Fibroblast of lung (primary cell): ENCODE measurements at regions not wholly inside any gene's neighbourhood (a gene's known extent, or its start where the extent isn't known, plus 50 kb on each side); places are given as distances from the start of the nearest gene placed in this dataset.

Source experiments
- DNase-seq, 2 donors: peaks; one replicate each; pipeline versions ENCODE4 v3.0.0 to v3.0.0-alpha.2; 2010; ENCODE audit warnings: low read depth in 2 of 2
- H2AFZ ChIP-seq: 2 replicates; pipeline ENCODE4 v1.5.1; 2012; ENCODE audit warnings: low read length, control low read depth, inconsistent platforms
- H3K27ac ChIP-seq: 2 replicates; pipeline ENCODE4 v1.5.1; 2011; ENCODE audit warnings: low read length, control low read depth; ENCODE audit not compliant: insufficient read depth
- H3K27me3 ChIP-seq: 2 replicates; pipeline ENCODE4 v1.5.1; 2011; ENCODE audit warnings: mild to moderate bottlenecking, low read length; ENCODE audit not compliant: control insufficient read depth, insufficient read depth
- H3K36me3 ChIP-seq: 2 replicates; pipeline ENCODE4 v1.5.1; 2011; ENCODE audit warnings: low read length; ENCODE audit not compliant: control insufficient read depth, insufficient read depth
- H3K4me1 ChIP-seq: 2 replicates; pipeline ENCODE4 v1.5.1; 2011; ENCODE audit warnings: low read length; ENCODE audit not compliant: control insufficient read depth, insufficient read depth; ENCODE audit errors: extremely low read depth
- H3K4me2 ChIP-seq: 2 replicates; pipeline ENCODE4 v1.5.1; 2011; ENCODE audit warnings: low read length, control low read depth; ENCODE audit not compliant: insufficient read depth; ENCODE audit errors: extremely low read depth
- H3K4me3 ChIP-seq, 4 experiments: fragments of 200-600 bp in 1 of 4; sonication (generic) in 1 of 4; replicated peaks in 1 of 4; 2 replicates each; pipeline ENCODE4 v1.5.1; 2011 to 2016; ENCODE audit warnings: low read length in 4 of 4, low read depth in 3 of 4, mild to moderate bottlenecking in 3 of 4, control low read depth in 2 of 4, inconsistent platforms in 1 of 4, mixed read lengths in 1 of 4; ENCODE audit not compliant: insufficient read depth in 1 of 4; ENCODE audit errors: control extremely low read depth in 1 of 4
- H3K79me2 ChIP-seq: 2 replicates; pipeline ENCODE4 v1.5.1; 2012; ENCODE audit warnings: mild to moderate bottlenecking, low read length, inconsistent platforms; ENCODE audit not compliant: control insufficient read depth, insufficient read depth
- H3K9ac ChIP-seq: 2 replicates; pipeline ENCODE4 v1.5.1; 2011; ENCODE audit warnings: mild to moderate bottlenecking, low read length, control low read depth; ENCODE audit not compliant: insufficient read depth
- H3K9me3 ChIP-seq: 2 replicates; pipeline ENCODE4 v1.5.1; 2012; ENCODE audit warnings: low read depth, low read length; ENCODE audit not compliant: control insufficient read depth, insufficient read depth
- H4K20me1 ChIP-seq: 2 replicates; pipeline ENCODE4 v1.5.1; 2011; ENCODE audit warnings: low read length; ENCODE audit not compliant: control insufficient read depth, insufficient read depth; ENCODE audit errors: extremely low read depth
- CTCF ChIP-seq, 2 donors: IDR thresholded peaks in 1 of 2; conservative IDR thresholded peaks in 1 of 2; 1 replicate in 1 of 2; 2 replicates in 1 of 2; pipeline ENCODE4 v1.5.1; 2011 to 2012; ENCODE audit warnings: low read length in 2 of 2, control low read depth in 1 of 2, inconsistent platforms in 1 of 2, low read depth in 1 of 2, mild to moderate bottlenecking in 1 of 2
- EZH2 ChIP-seq: IDR thresholded peaks from 2 replicates; pipeline ENCODE4 v1.5.1; 2012; ENCODE audit warnings: low read length, control low read depth, mild to moderate bottlenecking; ENCODE audit errors: missing control alignments

GRCh38 chr4:145339075-145339725 is 142.5 kb upstream of the SMAD1 start:
- Histone ChIP-seq H2AFZ (no peak overlapping the region), H3K4me2 (no peak overlapping the region), H3K27ac (no peak overlapping the region), H3K4me3 (no peak overlapping the region), H3K27me3 (no peaks in the 10 kb centered on the region), H3K9ac (no peak overlapping the region), H4K20me1 (no peaks in the 10 kb centered on the region), H3K36me3 (no peaks in the 10 kb centered on the region), H3K9me3 (no peaks in the 10 kb centered on the region), H3K79me2 (no peaks in the 10 kb centered on the region), H3K4me1 (no peaks in the 10 kb centered on the region)
- DNase-seq: no peak
- TF ChIP-seq EZH2 (no peak), CTCF (conservative IDR thresholded peaks at IDR 0.05 in 1 of 2, IDR thresholded peaks at IDR 0.05 in 1 of 2; ENCODE audit: low read depth in 1 of 2, low read length in 2 of 2) (no peak)

- Histone ChIP-seq H3K4me2 (no peak overlapping the region), H2AFZ (no peak overlapping the region), H4K20me1 (no peaks in the 10 kb centered on the region), H3K36me3 (no peaks in the 10 kb centered on the region), H3K4me1 (no peaks in the 10 kb centered on the region), H3K27ac (no peak overlapping the region), H3K9me3 (no peaks in the 10 kb centered on the region), H3K4me3 (no peak overlapping the region), H3K9ac (no peak overlapping the region), H3K27me3 (no peaks in the 10 kb centered on the region), H3K79me2 (no peaks in the 10 kb centered on the region)
- DNase-seq: no peak
- TF ChIP-seq EZH2 (no peak), CTCF (conservative IDR thresholded peaks at IDR 0.05 in 1 of 2, IDR thresholded peaks at IDR 0.05 in 1 of 2; ENCODE audit: low read depth in 1 of 2, low read length in 2 of 2) (no peak)
These were observed 143.1 kb upstream of the SMAD1 start for GRCh38 chr4:145338568-145338967.

- TF ChIP-seq EZH2 (no peak), CTCF (conservative IDR thresholded peaks at IDR 0.05 in 1 of 2, IDR thresholded peaks at IDR 0.05 in 1 of 2; ENCODE audit: low read depth in 1 of 2, low read length in 2 of 2) (no peak)
These were observed 144.3 kb upstream of the SMAD1 start for GRCh38 chr4:145337391-145337790.

More at GRCh38 chr4:145337391-145337790, 144.3 kb upstream of the SMAD1 start:
- Histone ChIP-seq H3K27ac (no peak overlapping the region), H3K9me3 (no peaks in the 10 kb centered on the region), H3K4me3 (no peak overlapping the region), H3K4me2 (no peak overlapping the region), H3K4me1 (no peaks in the 10 kb centered on the region), H3K27me3 (no peaks in the 10 kb centered on the region), H4K20me1 (no peaks in the 10 kb centered on the region), H3K79me2 (no peaks in the 10 kb centered on the region), H3K9ac (no peak overlapping the region), H2AFZ (no peak overlapping the region), H3K36me3 (no peaks in the 10 kb centered on the region)
- no peak for DNase-seq
